A673 (cell line): ENCODE measurements at regions not wholly inside any gene's neighbourhood (a gene's known extent, or its start where the extent isn't known, plus 50 kb on each side); places are given as distances from the start of the nearest gene placed in this dataset.

Experiments
- CTCF ChIP-seq: fragments of 300-800, 200-600 bp; sonication (generic); conservative IDR thresholded peaks from 2 replicates; pipeline ENCODE4 v1.5.1; 2017; ENCODE audit warnings: low read depth, mild to moderate bottlenecking, antibody characterized with exemption, low read length, moderate library complexity, mixed read lengths
- EZH2 ChIP-seq: fragments of 200-600 bp; sonication (generic); IDR thresholded peaks from 2 replicates; pipeline ENCODE4 v1.6.1; 2017; ENCODE audit warnings: borderline replicate concordance, low read depth, mild to moderate bottlenecking, mixed read lengths, antibody characterized with exemption, low read length; ENCODE audit not compliant: poor library complexity, severe bottlenecking

GRCh38 chr7:82542665-82543064, 99.1 kb upstream of the CACNA2D1 start:
- no peak for TF ChIP-seq CTCF
- no peak for TF ChIP-seq EZH2
